ENCODE measurements at regions not wholly inside any gene's neighbourhood (a gene's known extent, or its start where the extent isn't known, plus 50 kb on each side); places are given as distances from the start of the nearest gene placed in this dataset.

DNA sequence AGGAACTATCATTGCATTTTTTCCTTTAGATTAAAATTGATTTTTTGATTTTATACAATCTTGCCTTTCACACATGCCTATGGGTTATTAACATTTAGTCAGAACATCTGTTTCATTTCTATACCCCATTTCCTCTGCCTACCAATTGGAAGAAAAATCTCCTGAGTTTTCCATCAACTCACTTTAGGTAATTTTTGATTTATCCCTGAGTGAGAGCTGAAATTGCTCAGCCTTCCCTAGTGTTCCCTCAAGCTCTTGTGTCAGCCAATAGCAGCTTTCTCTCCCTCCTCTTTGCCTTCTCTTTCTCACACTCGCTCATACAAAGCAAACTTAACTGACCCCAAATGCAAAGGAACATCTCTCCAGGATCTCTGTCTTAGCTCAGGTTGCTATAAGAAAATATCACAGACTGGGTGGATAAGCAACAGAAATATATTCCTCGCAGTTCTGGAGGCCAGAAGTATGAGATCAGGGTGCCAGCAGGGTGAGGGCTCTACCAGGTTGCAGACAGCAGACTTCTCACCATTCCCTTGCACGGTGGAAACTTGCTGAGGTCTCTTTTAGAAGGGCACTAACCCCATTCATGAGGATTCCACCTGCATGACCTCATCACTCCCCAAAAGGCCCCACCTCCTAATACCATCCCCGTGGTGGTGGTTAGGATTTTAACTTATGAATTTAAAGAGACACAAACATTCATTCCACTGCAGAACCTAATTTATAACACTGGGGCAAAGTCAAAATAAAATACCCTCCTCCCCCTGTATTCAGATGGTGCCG is 224.2 kb upstream of the SFSWAP start (continued):
- TF ChIP-seq, protein P1, sequence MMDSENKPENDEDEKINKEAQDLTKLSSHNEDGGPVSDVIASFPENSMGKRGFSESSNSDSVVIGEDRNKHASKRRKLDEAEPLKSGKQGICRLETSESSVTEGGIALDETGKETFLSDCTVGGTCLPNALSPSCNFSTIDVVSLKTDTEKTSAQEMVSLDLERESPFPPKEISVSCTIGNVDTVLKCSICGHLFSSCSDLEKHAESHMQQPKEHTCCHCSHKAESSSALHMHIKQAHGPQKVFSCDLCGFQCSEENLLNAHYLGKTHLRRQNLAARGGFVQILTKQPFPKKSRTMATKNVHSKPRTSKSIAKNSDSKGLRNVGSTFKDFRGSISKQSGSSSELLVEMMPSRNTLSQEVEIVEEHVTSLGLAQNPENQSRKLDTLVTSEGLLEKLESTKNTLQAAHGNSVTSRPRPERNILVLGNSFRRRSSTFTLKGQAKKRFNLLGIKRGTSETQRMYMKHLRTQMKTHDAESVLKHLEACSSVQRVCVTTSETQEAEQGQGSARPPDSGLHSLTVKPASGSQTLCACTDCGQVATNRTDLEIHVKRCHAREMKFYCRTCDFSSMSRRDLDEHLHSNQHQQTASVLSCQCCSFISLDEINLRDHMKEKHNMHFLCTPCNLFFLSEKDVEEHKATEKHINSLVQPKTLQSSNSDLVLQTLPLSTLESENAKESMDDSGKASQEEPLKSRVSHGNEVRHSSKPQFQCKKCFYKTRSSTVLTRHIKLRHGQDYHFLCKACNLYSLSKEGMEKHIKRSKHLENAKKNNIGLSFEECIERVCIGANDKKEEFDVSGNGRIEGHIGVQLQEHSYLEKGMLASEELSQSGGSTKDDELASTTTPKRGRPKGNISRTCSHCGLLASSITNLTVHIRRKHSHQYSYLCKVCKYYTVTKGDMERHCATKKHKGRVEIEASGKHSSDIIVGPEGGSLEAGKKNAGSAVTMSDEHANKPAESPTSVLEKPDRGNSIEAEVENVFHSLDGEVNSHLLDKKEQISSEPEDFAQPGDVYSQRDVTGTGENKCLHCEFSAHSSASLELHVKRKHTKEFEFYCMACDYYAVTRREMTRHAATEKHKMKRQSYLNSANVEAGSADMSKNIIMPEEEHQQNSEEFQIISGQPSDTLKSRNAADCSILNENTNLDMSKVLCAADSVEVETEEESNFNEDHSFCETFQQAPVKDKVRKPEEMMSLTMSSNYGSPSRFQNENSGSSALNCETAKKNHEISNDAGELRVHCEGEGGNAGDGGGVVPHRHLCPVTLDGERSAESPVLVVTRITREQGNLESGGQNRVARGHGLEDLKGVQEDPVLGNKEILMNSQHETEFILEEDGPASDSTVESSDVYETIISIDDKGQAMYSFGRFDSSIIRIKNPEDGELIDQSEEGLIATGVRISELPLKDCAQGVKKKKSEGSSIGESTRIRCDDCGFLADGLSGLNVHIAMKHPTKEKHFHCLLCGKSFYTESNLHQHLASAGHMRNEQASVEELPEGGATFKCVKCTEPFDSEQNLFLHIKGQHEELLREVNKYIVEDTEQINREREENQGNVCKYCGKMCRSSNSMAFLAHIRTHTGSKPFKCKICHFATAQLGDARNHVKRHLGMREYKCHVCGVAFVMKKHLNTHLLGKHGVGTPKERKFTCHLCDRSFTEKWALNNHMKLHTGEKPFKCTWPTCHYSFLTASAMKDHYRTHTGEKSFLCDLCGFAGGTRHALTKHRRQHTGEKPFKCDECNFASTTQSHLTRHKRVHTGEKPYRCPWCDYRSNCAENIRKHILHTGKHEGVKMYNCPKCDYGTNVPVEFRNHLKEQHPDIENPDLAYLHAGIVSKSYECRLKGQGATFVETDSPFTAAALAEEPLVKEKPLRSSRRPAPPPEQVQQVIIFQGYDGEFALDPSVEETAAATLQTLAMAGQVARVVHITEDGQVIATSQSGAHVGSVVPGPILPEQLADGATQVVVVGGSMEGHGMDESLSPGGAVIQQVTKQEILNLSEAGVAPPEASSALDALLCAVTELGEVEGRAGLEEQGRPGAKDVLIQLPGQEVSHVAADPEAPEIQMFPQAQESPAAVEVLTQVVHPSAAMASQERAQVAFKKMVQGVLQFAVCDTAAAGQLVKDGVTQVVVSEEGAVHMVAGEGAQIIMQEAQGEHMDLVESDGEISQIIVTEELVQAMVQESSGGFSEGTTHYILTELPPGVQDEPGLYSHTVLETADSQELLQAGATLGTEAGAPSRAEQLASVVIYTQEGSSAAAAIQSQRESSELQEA (IDR thresholded peaks at IDR 0.05; ENCODE audit: low read depth), result no peak
- no peak for TF ChIP-seq PCBP1 (IDR thresholded peaks at IDR 0.05; ENCODE audit: low read depth, low read length, poor library complexity, severe bottlenecking)
